BLaER1 treated with 17β-estradiol and CSF1 and Interleukin-3, amounts not matched to agents 10 nM and 100 nM (cell line): ENCODE measurements at regions not wholly inside any gene's neighbourhood (a gene's known extent, or its start where the extent isn't known, plus 50 kb on each side); places are given as distances from the start of the nearest gene placed in this dataset.
"Not testable (repeated sequence)": the region's sequence is repeated elsewhere in the genome, so short reads cannot be mapped to it uniquely, and the experiment has no call there.

ENCODE experiments used
- H3K27ac ChIP-seq, 11 experiments: shearing (Covaris generic); formaldehyde crosslinking; 2 replicates each; pipeline ENCODE4 v1.8.1; 2022
- H3K27me3 ChIP-seq, 11 experiments: shearing (Covaris generic); formaldehyde crosslinking; 2 replicates each; pipeline ENCODE4 v1.8.1; 2022
- H3K36me3 ChIP-seq, 11 experiments: shearing (Covaris generic); formaldehyde crosslinking; 2 replicates each; pipeline ENCODE4 v1.8.1; 2022
- H3K4me1 ChIP-seq, 10 experiments: shearing (Covaris generic); formaldehyde crosslinking; 2 replicates each; pipeline ENCODE4 v1.8.1; 2022
- H3K4me2 ChIP-seq, 11 experiments: shearing (Covaris generic); formaldehyde crosslinking; 2 replicates each; pipeline ENCODE4 v1.8.1; 2022
- H3K4me3 ChIP-seq, 10 experiments: shearing (Covaris generic); formaldehyde crosslinking; 2 replicates each; pipeline ENCODE4 v1.8.1; 2022
- H3K9ac ChIP-seq, 11 experiments: shearing (Covaris generic); formaldehyde crosslinking; 2 replicates each; pipeline ENCODE4 v1.8.1; 2022
- H3K9me3 ChIP-seq, 11 experiments: shearing (Covaris generic); formaldehyde crosslinking; replicated peaks in 1 of 11; 2 replicates each; pipeline ENCODE4 v1.8.1; 2022
- H4K20me1 ChIP-seq, 11 experiments: shearing (Covaris generic); formaldehyde crosslinking; 2 replicates each; pipeline ENCODE4 v1.8.1; 2022

DNA sequence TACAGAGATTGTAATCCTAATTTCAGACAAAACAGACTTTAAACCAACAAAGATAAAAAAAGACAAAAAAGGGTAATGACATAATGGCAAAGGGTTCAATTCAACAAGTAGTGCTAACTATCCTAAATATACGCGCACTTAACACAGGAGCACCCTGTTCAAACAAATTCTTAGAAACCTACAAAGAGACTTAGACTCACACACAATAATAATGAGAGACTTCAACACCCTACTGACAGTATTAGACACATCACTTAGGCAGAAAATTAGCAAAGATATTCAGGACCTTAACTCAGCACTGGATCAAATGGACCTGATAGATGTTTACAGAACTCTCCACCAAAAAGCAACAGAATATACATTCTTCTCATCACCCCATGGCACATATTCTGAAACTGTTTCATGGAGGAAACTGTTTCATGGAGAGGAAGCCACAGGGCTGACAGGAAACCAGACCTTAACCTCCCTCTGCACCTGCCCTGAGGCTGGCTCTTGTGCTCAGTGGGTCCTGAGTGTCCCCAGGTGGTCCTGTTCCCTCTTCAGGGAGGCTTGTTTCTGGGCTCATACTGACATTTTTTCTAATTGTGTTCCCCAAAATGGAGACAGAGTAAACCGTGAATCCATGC, 54.7 kb downstream of the OR4M2 start:
- not testable (repeated sequence) for H3K9ac ChIP-seq, H3K27ac ChIP-seq, H3K9me3 ChIP-seq, H3K27me3 ChIP-seq, H3K4me3 ChIP-seq, H3K36me3 ChIP-seq, H3K4me2 ChIP-seq, H4K20me1 ChIP-seq, H3K4me1 ChIP-seq

DNA sequence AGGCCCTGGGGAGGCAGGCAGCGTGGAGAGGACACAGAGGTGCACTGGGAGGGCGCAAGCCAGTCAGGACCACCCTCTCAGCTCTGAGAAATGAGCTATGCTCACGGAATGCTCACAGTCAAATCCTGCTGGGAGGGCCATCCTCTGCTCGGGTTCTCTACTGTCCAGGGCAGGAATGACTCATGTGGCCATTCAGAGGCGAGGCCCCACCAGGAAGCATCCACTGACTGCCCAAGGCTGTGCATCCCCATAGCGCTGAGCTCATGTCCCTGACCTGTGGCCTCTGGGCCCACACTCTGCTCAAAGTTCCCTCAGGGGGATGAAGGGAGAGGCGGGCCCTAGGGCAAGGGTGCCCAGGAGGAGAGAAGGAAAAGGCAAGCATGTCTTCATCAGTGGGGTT, 57.2 kb downstream of the OR4M2 start:
- not testable (repeated sequence) for H3K4me2 ChIP-seq, H3K9me3 ChIP-seq, H3K27ac ChIP-seq, H3K4me1 ChIP-seq, H3K9ac ChIP-seq, H3K27me3 ChIP-seq, H3K36me3 ChIP-seq, H4K20me1 ChIP-seq, H3K4me3 ChIP-seq

DNA sequence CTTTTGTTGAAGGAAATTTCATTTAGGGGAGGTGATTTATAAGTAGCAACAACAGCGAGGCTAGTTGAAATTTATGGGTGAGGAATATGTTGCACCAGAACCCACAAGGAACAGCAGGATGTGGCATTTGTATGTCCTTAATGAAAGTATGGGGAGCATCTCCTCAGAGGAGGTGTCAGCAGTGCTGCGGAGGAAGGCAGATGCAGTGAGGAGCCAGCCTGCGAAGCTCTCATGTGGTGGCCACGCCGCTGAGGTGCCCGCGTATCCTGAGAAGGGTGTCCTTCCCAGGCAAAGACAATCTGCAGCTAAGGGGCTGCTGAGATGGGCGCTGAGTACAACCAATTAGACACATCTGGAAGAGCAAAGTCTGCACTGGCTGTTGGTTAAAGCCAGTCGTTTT, 60.8 kb downstream of the OR4M2 start:
- not testable (repeated sequence) for H3K27ac ChIP-seq, H3K4me3 ChIP-seq, H3K36me3 ChIP-seq, H3K4me1 ChIP-seq, H3K4me2 ChIP-seq, H3K27me3 ChIP-seq, H4K20me1 ChIP-seq, H3K9me3 ChIP-seq, H3K9ac ChIP-seq

DNA sequence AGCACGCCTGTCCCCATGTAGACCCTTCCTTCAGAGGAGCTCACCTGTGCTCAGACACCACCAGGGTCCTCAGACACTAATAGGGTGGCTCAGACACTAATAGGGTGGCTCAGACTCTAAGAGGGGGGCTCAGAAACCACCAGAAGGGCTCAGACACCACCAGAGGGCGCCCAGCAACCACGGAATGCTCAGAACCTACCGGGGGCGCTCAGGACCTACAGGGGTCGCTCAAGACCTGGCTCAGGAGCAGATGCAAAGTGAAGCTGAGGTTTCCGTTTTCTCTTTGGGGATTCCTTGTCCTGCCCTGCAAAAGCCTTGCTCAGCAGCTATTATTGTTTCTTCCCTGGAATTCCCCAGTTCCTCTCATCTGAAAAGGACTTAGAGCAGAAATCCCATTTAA, 67.8 kb downstream of the OR4M2 start:
- not testable (repeated sequence) for H3K4me3 ChIP-seq, H3K4me1 ChIP-seq, H3K4me2 ChIP-seq, H3K27ac ChIP-seq, H3K9me3 ChIP-seq, H3K9ac ChIP-seq, H4K20me1 ChIP-seq, H3K36me3 ChIP-seq, H3K27me3 ChIP-seq

DNA sequence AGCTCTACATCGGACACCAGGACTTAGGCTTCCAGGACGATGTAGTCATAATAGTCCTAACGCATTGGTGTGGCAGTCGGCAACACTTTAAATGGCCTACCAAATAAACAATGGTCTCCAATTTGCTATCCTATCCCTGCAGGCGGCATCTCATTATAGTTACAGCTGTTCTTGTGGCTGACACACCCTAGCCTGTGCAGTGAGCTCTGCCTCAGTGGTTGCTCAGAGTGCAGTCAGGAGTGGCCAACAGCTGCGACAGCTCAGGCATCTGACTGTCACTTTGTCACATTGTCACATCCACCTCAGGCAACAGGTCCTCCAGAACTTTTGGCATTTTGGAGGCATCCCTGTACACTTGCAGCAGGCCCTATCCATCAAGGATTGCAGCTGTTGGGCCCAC, 77.9 kb downstream of the OR4M2 start:
- not testable (repeated sequence) for H3K27me3 ChIP-seq, H3K4me2 ChIP-seq, H3K27ac ChIP-seq, H3K9me3 ChIP-seq, H3K36me3 ChIP-seq, H3K9ac ChIP-seq, H3K4me1 ChIP-seq, H3K4me3 ChIP-seq, H4K20me1 ChIP-seq

DNA sequence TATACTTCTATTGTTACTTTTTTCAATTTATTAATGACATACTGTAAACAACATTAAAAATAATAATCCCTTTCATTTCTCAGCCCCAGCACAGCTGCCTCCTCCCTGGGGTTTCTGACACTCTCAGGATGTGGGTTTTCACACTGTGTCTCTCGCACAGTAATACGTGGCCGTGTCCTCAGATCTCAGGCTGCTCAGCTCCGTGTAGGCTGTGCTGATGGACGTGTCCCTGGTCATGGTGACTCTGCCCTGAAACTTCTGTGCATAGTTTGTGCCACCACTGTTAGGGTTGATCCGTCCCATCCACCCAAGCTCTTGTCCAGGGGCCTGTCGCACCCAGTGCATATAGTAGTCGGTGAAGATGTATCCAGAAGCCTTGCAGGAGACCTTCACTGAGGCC, 80.0 kb downstream of the OR4M2 start:
- not testable (repeated sequence) for H3K36me3 ChIP-seq, H4K20me1 ChIP-seq, H3K4me2 ChIP-seq, H3K4me1 ChIP-seq, H3K9me3 ChIP-seq, H3K27ac ChIP-seq, H3K9ac ChIP-seq, H3K4me3 ChIP-seq, H3K27me3 ChIP-seq

DNA sequence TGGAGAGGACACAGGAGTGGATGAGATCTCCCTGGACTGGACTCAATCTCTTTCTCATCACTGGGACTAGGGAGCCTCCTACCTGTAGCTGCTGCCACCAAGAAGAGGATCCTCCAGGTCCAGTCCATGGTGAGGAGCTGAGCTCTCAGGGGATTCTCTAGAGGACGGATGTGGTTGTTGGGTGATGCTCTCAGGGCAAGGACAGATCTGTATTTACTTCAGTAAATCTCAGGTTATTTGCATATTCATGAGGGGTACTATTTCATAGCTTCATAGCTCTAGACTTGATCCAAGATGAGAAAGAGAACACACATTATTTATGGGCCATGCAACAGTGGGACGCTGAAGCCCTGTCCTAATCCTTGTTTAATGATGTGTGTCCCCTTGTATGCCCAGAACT, 80.4 kb downstream of the OR4M2 start:
- H3K27me3 ChIP-seq, H3K4me3 ChIP-seq, H3K9ac ChIP-seq, H3K4me2 ChIP-seq, H4K20me1 ChIP-seq, H3K4me1 ChIP-seq, H3K9me3 ChIP-seq, H3K27ac ChIP-seq, H3K36me3 ChIP-seq: not testable (repeated sequence)

DNA sequence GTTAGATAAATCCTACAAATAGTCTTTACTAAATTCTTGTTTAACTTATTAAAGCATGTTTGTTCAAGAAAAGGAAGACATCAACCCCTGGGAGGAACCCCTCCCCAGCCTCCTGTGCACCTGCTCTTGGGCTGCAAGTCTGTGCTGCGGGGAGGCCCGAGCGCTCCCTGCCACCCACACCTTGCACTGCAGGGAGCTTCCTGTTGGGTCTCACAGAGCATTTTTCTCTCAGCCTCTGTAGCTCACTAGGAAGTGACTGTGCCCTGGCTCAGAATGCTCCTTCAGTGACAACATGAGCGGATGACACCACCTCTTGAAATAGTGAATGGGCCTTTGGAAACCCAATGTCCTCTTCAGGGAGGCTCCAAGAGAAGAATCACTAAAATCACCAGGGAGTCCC, 81.1 kb downstream of the OR4M2 start:
- not testable (repeated sequence) for H4K20me1 ChIP-seq, H3K27me3 ChIP-seq, H3K27ac ChIP-seq

DNA sequence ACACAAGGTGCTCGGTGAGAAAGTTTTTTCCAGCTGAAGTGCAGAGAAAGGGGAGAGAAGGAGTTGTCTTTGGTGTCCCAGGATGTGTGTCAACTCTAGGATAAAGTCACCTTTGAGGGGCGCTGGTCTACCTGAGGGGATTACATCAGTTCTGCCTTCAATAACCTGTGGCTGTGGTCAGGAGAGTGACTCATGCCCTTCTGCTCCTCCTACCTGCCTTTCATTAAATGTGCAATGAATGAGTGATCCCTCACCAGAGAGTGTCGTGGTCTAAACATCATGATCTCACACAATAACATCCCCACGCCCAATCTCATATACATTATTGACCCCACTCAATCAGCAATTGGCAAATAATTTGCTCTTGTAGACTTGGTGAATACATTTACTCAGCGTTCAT, 83.4 kb downstream of the OR4M2 start:
- not testable (repeated sequence) for H3K9me3 ChIP-seq, H3K27me3 ChIP-seq, H3K4me2 ChIP-seq, H3K36me3 ChIP-seq, H3K9ac ChIP-seq, H3K27ac ChIP-seq, H3K4me1 ChIP-seq, H4K20me1 ChIP-seq, H3K4me3 ChIP-seq

More for the DNA sequence above, 81.1 kb downstream of the OR4M2 start:
- H3K4me2 ChIP-seq, H3K4me1 ChIP-seq, H3K9me3 ChIP-seq, H3K36me3 ChIP-seq, H3K4me3 ChIP-seq, H3K9ac ChIP-seq: not testable (repeated sequence)

DNA sequence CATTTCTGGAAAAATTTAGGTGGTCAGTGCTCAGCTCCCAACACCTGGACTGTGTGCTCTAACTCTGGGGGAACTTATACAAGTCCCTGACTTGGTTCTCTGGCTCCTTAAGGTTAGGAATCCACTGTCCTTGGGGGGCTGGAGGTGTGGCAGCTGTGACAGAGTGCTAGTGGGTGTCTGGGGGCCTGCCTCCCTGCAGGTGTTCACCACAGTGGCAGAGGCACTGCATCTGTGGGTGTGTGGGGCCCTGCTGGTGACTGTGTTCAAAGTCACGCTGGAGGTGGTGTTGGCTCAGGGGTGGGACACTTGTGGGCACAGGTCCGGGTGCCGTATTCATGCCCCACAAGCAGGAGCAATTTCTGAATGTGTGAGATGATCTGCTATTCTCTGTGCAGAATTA, 87.2 kb downstream of the OR4M2 start:
- H3K27ac ChIP-seq, H3K4me3 ChIP-seq, H3K4me2 ChIP-seq, H3K27me3 ChIP-seq, H3K9ac ChIP-seq, H4K20me1 ChIP-seq, H3K9me3 ChIP-seq, H3K4me1 ChIP-seq, H3K36me3 ChIP-seq: not testable (repeated sequence)

DNA sequence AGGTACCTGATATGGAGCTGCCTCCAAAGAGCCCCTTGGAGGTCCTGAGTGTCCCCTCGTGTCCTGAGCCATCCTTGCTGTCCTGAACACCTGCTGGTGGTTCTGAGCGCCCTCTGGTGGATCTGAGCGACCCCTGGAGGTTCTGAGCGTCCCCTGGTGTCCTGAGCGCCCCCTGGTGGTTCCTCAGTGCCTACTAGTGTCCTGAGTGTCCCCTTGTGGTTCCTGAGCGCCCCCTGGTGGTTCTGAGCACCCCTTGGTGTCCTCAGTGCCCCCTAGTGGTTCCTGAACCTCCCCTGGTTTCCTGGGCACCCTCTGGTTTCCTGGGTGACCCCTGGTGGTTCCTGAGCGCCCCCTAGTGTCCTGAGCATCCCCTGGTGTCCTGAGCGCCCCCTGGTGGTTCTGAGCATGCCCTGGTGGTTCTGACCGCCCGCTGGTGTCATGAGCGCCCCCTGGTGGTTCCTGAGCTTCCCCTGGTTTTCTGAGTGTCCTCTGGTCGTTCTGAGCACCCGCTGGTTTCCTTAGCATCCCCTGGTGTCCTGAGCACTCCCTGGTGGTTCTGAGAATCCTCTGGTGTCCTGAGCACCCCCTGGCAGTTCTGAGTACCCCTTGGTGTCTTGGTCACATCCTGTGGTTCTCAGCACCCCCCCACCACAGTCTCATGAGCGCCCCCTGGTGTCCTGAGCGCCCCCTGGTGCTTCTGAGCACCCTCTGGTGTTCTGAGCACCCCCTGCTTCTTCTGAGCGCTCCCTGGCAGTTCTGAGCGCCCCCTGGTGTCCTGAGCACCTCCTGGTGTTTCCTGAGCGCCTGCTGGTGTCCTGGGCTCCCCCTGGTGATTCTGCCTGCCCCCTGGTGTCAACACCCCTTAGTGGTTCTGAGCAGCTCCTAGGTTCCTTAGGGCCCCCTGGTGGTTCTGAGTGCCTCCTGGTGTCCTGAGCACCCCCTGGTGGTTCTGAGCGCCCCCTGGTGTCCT, 93.0 kb downstream of the OR4M2 start:
- H3K27ac ChIP-seq, H3K4me2 ChIP-seq, H4K20me1 ChIP-seq, H3K4me3 ChIP-seq, H3K9me3 ChIP-seq, H3K9ac ChIP-seq, H3K27me3 ChIP-seq, H3K4me1 ChIP-seq, H3K36me3 ChIP-seq: not testable (repeated sequence)

DNA sequence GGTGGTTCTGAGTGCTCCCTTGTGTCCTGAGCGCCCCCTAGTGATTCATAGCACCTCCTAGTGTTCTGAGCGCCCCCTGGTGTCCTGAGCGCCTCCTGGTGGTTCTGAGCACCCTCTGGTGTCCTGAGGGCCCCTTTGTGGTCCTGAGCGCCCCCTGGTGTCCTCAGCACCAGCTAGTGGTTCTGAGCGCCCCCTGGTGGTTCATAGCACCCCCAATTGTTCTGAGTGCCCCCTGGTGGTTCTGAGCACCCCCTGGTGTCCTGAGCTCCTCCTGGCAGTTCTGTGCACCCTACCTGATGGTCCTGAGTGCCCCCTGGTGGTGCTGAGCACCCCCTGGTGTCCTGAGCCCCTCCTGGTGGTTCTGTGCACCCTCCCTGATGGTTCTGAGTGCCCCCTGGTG, 93.8 kb downstream of the OR4M2 start:
- not testable (repeated sequence) for H3K4me2 ChIP-seq, H3K36me3 ChIP-seq

DNA sequence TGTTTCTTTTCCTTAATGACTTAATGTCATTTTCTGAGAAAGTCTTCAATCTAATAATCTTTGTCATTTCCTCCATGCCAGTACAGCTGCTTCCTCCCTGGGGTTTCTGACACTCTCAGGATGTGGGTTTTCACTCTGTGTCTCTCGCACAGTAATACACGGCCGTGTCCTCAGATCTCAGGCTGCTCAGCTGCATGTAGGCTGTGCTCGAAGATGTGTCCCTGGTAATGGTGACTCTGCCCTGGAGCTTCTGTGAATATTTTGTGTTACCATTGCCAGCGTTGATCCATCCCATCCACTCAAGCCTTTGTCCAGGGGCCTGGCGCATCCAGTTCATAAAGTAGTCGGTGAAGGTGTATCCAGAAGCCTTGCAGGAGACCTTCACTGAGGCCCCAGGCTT, 97.6 kb downstream of the OR4M2 start:
- H3K9me3 ChIP-seq, H3K36me3 ChIP-seq, H3K4me2 ChIP-seq, H3K27me3 ChIP-seq, H4K20me1 ChIP-seq, H3K9ac ChIP-seq, H3K4me1 ChIP-seq, H3K27ac ChIP-seq, H3K4me3 ChIP-seq: not testable (repeated sequence)

More for the DNA sequence above, 93.8 kb downstream of the OR4M2 start:
- H3K9ac ChIP-seq, H3K4me1 ChIP-seq, H3K9me3 ChIP-seq, H4K20me1 ChIP-seq, H3K27me3 ChIP-seq, H3K4me3 ChIP-seq, H3K27ac ChIP-seq: not testable (repeated sequence)

DNA sequence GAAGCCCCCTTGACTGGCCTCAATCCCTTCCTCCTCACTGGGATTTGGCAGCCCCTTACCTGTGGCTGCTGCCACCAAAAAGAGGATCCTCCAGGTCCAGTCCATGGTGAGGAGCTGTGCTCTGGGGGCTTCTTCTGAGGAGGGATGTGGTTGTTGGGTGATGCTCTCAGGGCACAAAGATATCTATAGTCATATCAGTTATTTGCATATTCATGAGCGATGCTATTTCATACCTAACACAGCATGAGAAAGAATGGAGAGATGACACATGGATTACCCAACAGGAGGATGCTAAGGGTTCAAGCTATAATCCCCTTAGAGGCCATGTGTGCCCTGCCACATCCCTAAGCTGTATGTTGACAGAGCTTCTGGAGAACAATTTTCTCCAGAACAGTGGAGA, 98.1 kb downstream of the OR4M2 start:
- H3K4me3 ChIP-seq, H3K9me3 ChIP-seq, H3K4me2 ChIP-seq, H3K4me1 ChIP-seq, H3K36me3 ChIP-seq, H3K27ac ChIP-seq, H3K9ac ChIP-seq, H4K20me1 ChIP-seq, H3K27me3 ChIP-seq: not testable (repeated sequence)

DNA sequence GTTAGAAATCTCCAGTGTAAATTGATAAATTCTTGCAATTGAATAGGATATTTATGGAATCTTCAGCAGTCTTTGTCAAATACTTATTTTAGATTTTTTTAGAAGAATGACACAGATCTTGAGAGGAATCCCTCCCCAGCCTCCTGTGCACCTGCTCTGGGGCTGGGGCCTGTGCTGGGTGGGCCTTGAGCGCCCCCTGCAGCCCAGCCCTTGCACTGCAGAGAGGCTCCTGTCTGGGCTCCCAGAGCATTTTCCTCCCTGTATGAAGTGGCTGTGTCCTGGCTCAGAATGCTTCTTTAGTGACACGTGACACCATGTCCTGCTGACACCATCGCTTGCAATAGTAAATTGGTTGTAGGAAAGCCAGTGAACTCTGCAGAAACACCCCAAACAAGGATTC, 98.7 kb downstream of the OR4M2 start:
- not testable (repeated sequence) for H3K9ac ChIP-seq, H3K4me3 ChIP-seq, H3K9me3 ChIP-seq, H3K36me3 ChIP-seq, H3K27ac ChIP-seq, H3K27me3 ChIP-seq, H3K4me1 ChIP-seq, H4K20me1 ChIP-seq, H3K4me2 ChIP-seq
